Endodermal cell (in vitro differentiated cells): ENCODE measurements at regions not wholly inside any gene's neighbourhood (a gene's known extent, or its start where the extent isn't known, plus 50 kb on each side); places are given as distances from the start of the nearest gene placed in this dataset.

Source experiments
- DNase-seq: peaks from one replicate; pipeline ENCODE4 v3.0.0-alpha.2; 2017
- H3K27ac ChIP-seq: 2 replicates; pipeline ENCODE4 v1.5.1; 2013; ENCODE audit warnings: mild to moderate bottlenecking, low read depth, low read length, moderate library complexity
- H3K27me3 ChIP-seq: 2 replicates; pipeline ENCODE4 v1.6.1; 2013; ENCODE audit warnings: mild to moderate bottlenecking, low read length, moderate library complexity; ENCODE audit not compliant: insufficient read depth, control insufficient read depth, poor library complexity, severe bottlenecking
- H3K36me3 ChIP-seq: 2 replicates; pipeline ENCODE4 v1.7.0; 2013; ENCODE audit warnings: mild to moderate bottlenecking, low read length, moderate library complexity; ENCODE audit not compliant: control insufficient read depth, insufficient read depth
- H3K4me1 ChIP-seq: one replicate; pipeline ENCODE4 v1.7.0; 2013; ENCODE audit warnings: low read length; ENCODE audit not compliant: control insufficient read depth, insufficient read depth
- H3K4me3 ChIP-seq: 2 replicates; pipeline ENCODE4 v1.5.1; 2013; ENCODE audit warnings: mild to moderate bottlenecking, low read length, moderate library complexity
- H3K9ac ChIP-seq: 2 replicates; pipeline ENCODE4 v1.6.1; 2013; ENCODE audit warnings: mild to moderate bottlenecking, low read length, moderate library complexity; ENCODE audit not compliant: poor library complexity, severe bottlenecking; ENCODE audit errors: extremely low read depth
- H3K9me3 ChIP-seq: 2 replicates; pipeline ENCODE4 v1.6.1; 2013; ENCODE audit warnings: mild to moderate bottlenecking, low read length, moderate library complexity; ENCODE audit not compliant: control insufficient read depth
- H3K27ac Mint-ChIP-seq: 2 replicates; pipeline ENCODE4 v1.8.0; 2020; ENCODE audit warnings: mixed read lengths
- H3K27me3 Mint-ChIP-seq: 2 replicates; pipeline ENCODE4 v1.8.0; 2021; ENCODE audit warnings: mild to moderate bottlenecking, mixed read lengths; ENCODE audit not compliant: insufficient read depth
- H3K36me3 Mint-ChIP-seq: 2 replicates; pipeline ENCODE4 v1.8.0; 2020; ENCODE audit warnings: low read depth, mixed read lengths
- H3K4me1 Mint-ChIP-seq: 2 replicates; pipeline ENCODE4 v1.8.0; 2020; ENCODE audit warnings: mixed read lengths
- H3K4me3 Mint-ChIP-seq: 2 replicates; pipeline ENCODE4 v1.8.0; 2020; ENCODE audit warnings: mild to moderate bottlenecking, moderate library complexity, mixed read lengths
- H3K9me3 Mint-ChIP-seq: 2 replicates; pipeline ENCODE4 v1.8.0; 2020; ENCODE audit warnings: mild to moderate bottlenecking, mixed read lengths
- CTCF ChIP-seq: fragments of 200-600 bp; sonication (generic); conservative IDR thresholded peaks from 2 replicates; pipeline ENCODE4 v1.5.0; 2021; ENCODE audit warnings: antibody characterized with exemption, mild to moderate bottlenecking
- WGBS, 2 experiments: methylation state at CpG; one replicate each; pipeline versions ENCODE4 v1.1.5 to v1.1.7; 2013; ENCODE audit warnings: missing lambda C conversion rate in 2 of 2, mixed read lengths in 1 of 2; ENCODE audit not compliant: insufficient coverage in 1 of 2, insufficient read length in 1 of 2; 5-methylcytosine and 5-hydroxymethylcytosine counted together

GRCh38 chr12:91894911-91895310 is 250.7 kb downstream of the BTG1 start:
- no peak for TF ChIP-seq CTCF

GRCh38 chr12:91893476-91893875 is 252.2 kb downstream of the BTG1 start:
- Histone ChIP-seq H3K9ac (no peak overlapping the region), H3K9me3 (no peaks in the 10 kb centered on the region), H3K27me3 (no peaks in the 10 kb centered on the region), H3K4me3 (no peak overlapping the region), H3K27ac (no peak overlapping the region), H3K36me3 (no peaks in the 10 kb centered on the region), H3K4me1 (no peaks in the 10 kb centered on the region)
- H3K9me3 Mint-ChIP-seq, result no peaks in the 10 kb centered on the region
- no peaks in the 10 kb centered on the region for H3K36me3 Mint-ChIP-seq
- H3K4me1 Mint-ChIP-seq, result peaks cover under 1% of the 10 kb centered on the region
- no peak for TF ChIP-seq CTCF
- no peak for DNase-seq
- 97 to 100% methylated on average over 1 to 3 of the region's 3 CpGs for WGBS, 2 experiments
- H3K27ac Mint-ChIP-seq, result no peak overlapping the region
- no peak overlapping the region for H3K4me3 Mint-ChIP-seq
- no peaks in the 10 kb centered on the region for H3K27me3 Mint-ChIP-seq

More at GRCh38 chr12:91894911-91895310, 250.7 kb downstream of the BTG1 start:
- H3K9ac ChIP-seq, result no peak overlapping the region
- H3K9me3 Mint-ChIP-seq, result no peaks in the 10 kb centered on the region
- no peak overlapping the region for H3K27ac Mint-ChIP-seq
- H3K4me1 Mint-ChIP-seq, result peaks cover 8% of the 10 kb centered on the region
- no peaks in the 10 kb centered on the region for H3K36me3 ChIP-seq
- H3K4me3 ChIP-seq, result no peak overlapping the region
- no peak overlapping the region for H3K4me3 Mint-ChIP-seq
- H3K27me3 ChIP-seq, result no peaks in the 10 kb centered on the region
- no peaks in the 10 kb centered on the region for H3K9me3 ChIP-seq
- no peak for DNase-seq
- no peaks in the 10 kb centered on the region for H3K27me3 Mint-ChIP-seq
- H3K4me1 ChIP-seq, result no peaks in the 10 kb centered on the region
- no peaks in the 10 kb centered on the region for H3K36me3 Mint-ChIP-seq
- H3K27ac ChIP-seq, result no peak overlapping the region

- Mint-ChIP-seq H3K4me1 (no peaks in the 10 kb centered on the region), H3K36me3 (no peaks in the 10 kb centered on the region), H3K27ac (no peak overlapping the region), H3K9me3 (no peaks in the 10 kb centered on the region), H3K27me3 (no peaks in the 10 kb centered on the region), H3K4me3 (no peak overlapping the region)
- Histone ChIP-seq H3K4me1 (peaks cover 3% of the 10 kb centered on the region), H3K27me3 (no peaks in the 10 kb centered on the region), H3K9ac (no peak overlapping the region), H3K27ac (no peak overlapping the region), H3K9me3 (no peaks in the 10 kb centered on the region), H3K36me3 (no peaks in the 10 kb centered on the region), H3K4me3 (no peak overlapping the region)
- DNase-seq, result no peak
- WGBS, 2 experiments, result 71 to 92% methylated on average over 1 to 4 of the region's 4 CpGs
- TF ChIP-seq CTCF, result no peak
Observed at GRCh38 chr12:91892081-91892855, 253.4 kb downstream of the BTG1 start.
